Stomach (tissue), 8 donors: ENCODE measurements at regions not wholly inside any gene's neighbourhood (a gene's known extent, or its start where the extent isn't known, plus 50 kb on each side); places are given as distances from the start of the nearest gene placed in this dataset.

Source experiments
- DNase-seq, 2 donors: peaks; one replicate each; pipeline versions ENCODE4 v3.0.0 to v3.0.0-alpha.2; 2013 to 2019
- H3K27ac ChIP-seq, 5 donors: fragments of 200-600 bp in 4 of 5; sonication (generic) in 4 of 5; one replicate each; pipeline ENCODE4 v1.5.1; 2013 to 2019; ENCODE audit warnings: mild to moderate bottlenecking in 1 of 5, moderate library complexity in 1 of 5
- H3K27me3 ChIP-seq, 3 donors: fragments of 200-600 bp; sonication (generic); one replicate each; pipeline ENCODE4 v1.5.1; 2017 to 2019; ENCODE audit warnings: mixed run types in 1 of 3
- H3K36me3 ChIP-seq, 4 donors: fragments of 200-600 bp; sonication (generic); 1 replicate in 3 of 4; 2 replicates in 1 of 4; pipeline ENCODE4 v1.5.1; 2016 to 2019
- H3K4me1 ChIP-seq, 4 donors: fragments of 200-600 bp; sonication (generic); one replicate each; pipeline ENCODE4 v1.5.1; 2016 to 2019
- H3K4me3 ChIP-seq, 4 donors: fragments of 200-600 bp; sonication (generic) in 3 of 4; one replicate each; pipeline ENCODE4 v1.5.1; 2016 to 2019; ENCODE audit warnings: mild to moderate bottlenecking in 1 of 4
- H3K9me3 ChIP-seq, 4 donors: fragments of 200-600 bp; sonication (generic); one replicate each; pipeline ENCODE4 v1.5.1; 2016 to 2019
- EP300 ChIP-seq: sonication (generic); formaldehyde crosslinking; IDR thresholded peaks from one replicate; pipeline ENCODE4 v1.6.1; 2017; ENCODE audit warnings: antibody characterized with exemption
- POLR2A ChIP-seq, 4 donors: fragments of 450-650 bp; IDR thresholded peaks; one replicate each; pipeline ENCODE4 v1.6.1; 2016; ENCODE audit warnings: antibody characterized with exemption in 4 of 4, control low read depth in 2 of 4, mild to moderate bottlenecking in 1 of 4, moderate library complexity in 1 of 4
- POLR2AphosphoS5 ChIP-seq, 3 donors: sonication (generic); formaldehyde crosslinking; IDR thresholded peaks; one replicate each; pipeline ENCODE4 v1.6.1; 2016; ENCODE audit warnings: antibody characterized with exemption in 3 of 3
- WGBS, 5 donors: extraction: QIAGEN DNeasy Blood & Tissue Kit in 3 of 5; methylation state at CpG; one replicate each; pipeline versions ENCODE4 v1.1.5 to v1.1.7; 2013 to 2018; 5-methylcytosine and 5-hydroxymethylcytosine counted together
- intact Hi-C: fragments of 100-400 bp; cut with DNase I; formaldehyde crosslinking; loops from one replicate; pipeline ENCODE4 v1.15.1; 2023; ENCODE audit warnings: low total_unique reads
- TF ChIP-seq, protein P1 (sequence below), 7 experiments: fragments of 450-650 bp in 4 of 7; fragments of 200-600 bp in 3 of 7; sonication (generic) in 3 of 7; IDR thresholded peaks; one replicate each; pipeline ENCODE4 v1.5.1; 2016 to 2019; ENCODE audit warnings: antibody characterized with exemption in 7 of 7, control low read depth in 2 of 7, mild to moderate bottlenecking in 1 of 7
- donor health status: healthy with polysubstance abuse.
- donor health status: Bipolar disorder and iron deficiency.
- donor health status: healthy.

- Histone ChIP-seq H3K27ac (no peak overlapping the region), H3K27me3 (no peaks in the 10 kb centered on the region), H3K9me3 (peaks cover 0 to 6% (median 3%) of the 10 kb centered on the region in 4 donors), H3K4me3 (no peak overlapping the region), H3K4me1 (no peaks in the 10 kb centered on the region), H3K36me3 (no peaks in the 10 kb centered on the region)
- TF ChIP-seq, protein P1, sequence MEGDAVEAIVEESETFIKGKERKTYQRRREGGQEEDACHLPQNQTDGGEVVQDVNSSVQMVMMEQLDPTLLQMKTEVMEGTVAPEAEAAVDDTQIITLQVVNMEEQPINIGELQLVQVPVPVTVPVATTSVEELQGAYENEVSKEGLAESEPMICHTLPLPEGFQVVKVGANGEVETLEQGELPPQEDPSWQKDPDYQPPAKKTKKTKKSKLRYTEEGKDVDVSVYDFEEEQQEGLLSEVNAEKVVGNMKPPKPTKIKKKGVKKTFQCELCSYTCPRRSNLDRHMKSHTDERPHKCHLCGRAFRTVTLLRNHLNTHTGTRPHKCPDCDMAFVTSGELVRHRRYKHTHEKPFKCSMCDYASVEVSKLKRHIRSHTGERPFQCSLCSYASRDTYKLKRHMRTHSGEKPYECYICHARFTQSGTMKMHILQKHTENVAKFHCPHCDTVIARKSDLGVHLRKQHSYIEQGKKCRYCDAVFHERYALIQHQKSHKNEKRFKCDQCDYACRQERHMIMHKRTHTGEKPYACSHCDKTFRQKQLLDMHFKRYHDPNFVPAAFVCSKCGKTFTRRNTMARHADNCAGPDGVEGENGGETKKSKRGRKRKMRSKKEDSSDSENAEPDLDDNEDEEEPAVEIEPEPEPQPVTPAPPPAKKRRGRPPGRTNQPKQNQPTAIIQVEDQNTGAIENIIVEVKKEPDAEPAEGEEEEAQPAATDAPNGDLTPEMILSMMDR (IDR thresholded peaks at IDR 0.05) = no peak
- TF ChIP-seq EP300 = no peak
- no peak for TF ChIP-seq POLR2AphosphoS5 (IDR thresholded peaks at IDR 0.05)
- TF ChIP-seq POLR2A (IDR thresholded peaks at IDR 0.05) = no peak
- intact Hi-C loops = no loop called here
- no peak for DNase-seq
- 54 to 100% (median 72%) methylated on average over 1 to 4 of the region's 4 CpGs for WGBS, 5 donors
Observed at GRCh38 chr10:78274491-78274890, 240.8 kb downstream of the RPS24 start.

GRCh38 chr10:78276139-78276538, 242.5 kb downstream of the RPS24 start:
- no peak for TF ChIP-seq EP300
- no peak for TF ChIP-seq POLR2A (IDR thresholded peaks at IDR 0.05)
- TF ChIP-seq, protein P1 (IDR thresholded peaks at IDR 0.05) = no peak
- no peak for TF ChIP-seq POLR2AphosphoS5 (IDR thresholded peaks at IDR 0.05)
- no peaks in the 10 kb centered on the region for H3K4me1 ChIP-seq
- 90 to 100% (median 95%) methylated on average over 1 of the region's 1 CpG for WGBS, 5 donors
- no peaks in the 10 kb centered on the region for H3K36me3 ChIP-seq
- H3K27ac ChIP-seq = no peak overlapping the region
- peaks cover 0 to 6% (median 3%) of the 10 kb centered on the region in 4 donors for H3K9me3 ChIP-seq
- intact Hi-C loops = no loop called here
- DNase-seq = no peak
- no peaks in the 10 kb centered on the region for H3K27me3 ChIP-seq
- no peak overlapping the region for H3K4me3 ChIP-seq

- intact Hi-C loops = no loop called here
- WGBS, 5 donors = 78 to 84% (median 82%) methylated on average over 11 of the region's 11 CpGs
- Histone ChIP-seq H3K27ac (no peak overlapping the region), H3K9me3 (peaks cover 0 to 2% (median under 1%) of the 10 kb centered on the region in 4 donors), H3K36me3 (no peaks in the 10 kb centered on the region), H3K4me1 (no peaks in the 10 kb centered on the region), H3K4me3 (no peak overlapping the region), H3K27me3 (no peaks in the 10 kb centered on the region)
- no peak for DNase-seq
- no peak for TF ChIP-seq POLR2A (IDR thresholded peaks at IDR 0.05)
- TF ChIP-seq, protein P1 (IDR thresholded peaks at IDR 0.05) = no peak
- TF ChIP-seq EP300 = no peak
- TF ChIP-seq POLR2AphosphoS5 (IDR thresholded peaks at IDR 0.05) = no peak
Observed at GRCh38 chr10:78277314-78278057, 243.8 kb downstream of the RPS24 start.

- no peak for DNase-seq
- TF ChIP-seq, protein P1 (IDR thresholded peaks at IDR 0.05) = no peak
- TF ChIP-seq POLR2A (IDR thresholded peaks at IDR 0.05) (no peak), POLR2AphosphoS5 (IDR thresholded peaks at IDR 0.05) (no peak), EP300 (no peak)
- no peaks in the 10 kb centered on the region for H3K4me1 ChIP-seq
- WGBS, 5 donors = 52 to 75% (median 72%) methylated on average over 6 of the region's 6 CpGs
- H3K27me3 ChIP-seq = no peaks in the 10 kb centered on the region
- intact Hi-C loops = no loop called here
- no peak overlapping the region for H3K4me3 ChIP-seq
- no peaks in the 10 kb centered on the region for H3K9me3 ChIP-seq
- no peak overlapping the region for H3K27ac ChIP-seq
- H3K36me3 ChIP-seq = no peaks in the 10 kb centered on the region
Observed at GRCh38 chr10:78278058-78278404, 244.4 kb downstream of the RPS24 start.
